Body of pancreas (tissue), 4 donors: ENCODE measurements at regions not wholly inside any gene's neighbourhood (a gene's known extent, or its start where the extent isn't known, plus 50 kb on each side); places are given as distances from the start of the nearest gene placed in this dataset.

ENCODE experiments used
- CTCF ChIP-seq, 7 experiments: fragments of 450-650 bp in 4 of 7; fragments of 200-600 bp in 3 of 7; sonication (generic) in 3 of 7; IDR thresholded peaks; one replicate each; pipeline ENCODE4 v1.5.1; 2016 to 2019; ENCODE audit warnings: antibody characterized with exemption in 7 of 7
- POLR2A ChIP-seq, 3 donors: fragments of 450-650 bp; IDR thresholded peaks; one replicate each; pipeline ENCODE4 v1.6.1; 2016; ENCODE audit warnings: antibody characterized with exemption in 3 of 3, mild to moderate bottlenecking in 2 of 3

- TF ChIP-seq CTCF (IDR thresholded peaks at IDR 0.05) (no peak), POLR2A (IDR thresholded peaks at IDR 0.05) (no peak)
Measured at GRCh38 chr4:65217179-65217578, 453.1 kb downstream of the EPHA5 start.
